Panc1 (cell line): ENCODE measurements at regions not wholly inside any gene's neighbourhood (a gene's known extent, or its start where the extent isn't known, plus 50 kb on each side); places are given as distances from the start of the nearest gene placed in this dataset.

Experiments used
- ATAC-seq: fragments of 200-7000 bp; cut with Tn5 transposase; 2 replicates; pipeline ENCODE4 v1.9.1; 2020; ENCODE audit warnings: mild to moderate bottlenecking, moderate library complexity
- BruUV-seq: library from RNA; stranded (reverse); fragments of 400-500 nt; replicated peaks from 2 replicates; lab custom pipeline; 2021; lab: Mats Ljungman, UMichigan
- CTCF ChIA-PET: fragments of 300-600 bp; sonication (Branson Sonifier 250); formaldehyde crosslinking; loops from one replicate; lab custom pipeline; 2022; ENCODE audit warnings: antibody characterized with exemption; lab: Charles Lee
- POLR2A ChIA-PET: fragments of 300-600 bp; sonication (Branson Sonifier 250); formaldehyde crosslinking; loops from one replicate; lab custom pipeline; 2022; ENCODE audit warnings: antibody characterized with exemption; lab: Charles Lee
- DNase-seq: peaks from one replicate; pipeline ENCODE4 v3.0.0-alpha.2; 2010; ENCODE audit warnings: low read depth, low spot score
- H3K27ac ChIP-seq: 2 replicates; pipeline ENCODE4 v1.5.1; 2011; ENCODE audit warnings: mild to moderate bottlenecking, low read length, inconsistent platforms
- H3K27me3 ChIP-seq: fragments of 200-500 bp; sonication (Bioruptor generic); 2 replicates; pipeline ENCODE4 v1.6.0; 2014; ENCODE audit warnings: low read length, inconsistent platforms; ENCODE audit not compliant: control insufficient read depth, insufficient read depth
- H3K36me3 ChIP-seq: fragments of 200-500 bp; sonication (Bioruptor generic); 2 replicates; pipeline ENCODE4 v1.5.1; 2014; ENCODE audit warnings: inconsistent platforms, mild to moderate bottlenecking, low read length, moderate library complexity; ENCODE audit not compliant: control insufficient read depth, insufficient read depth
- H3K4me1 ChIP-seq: 2 replicates; pipeline ENCODE4 v1.5.1; 2011; ENCODE audit warnings: inconsistent platforms, mild to moderate bottlenecking, low read length, moderate library complexity; ENCODE audit not compliant: control insufficient read depth, insufficient read depth
- H3K4me3 ChIP-seq, 2 experiments: 2 replicates each; pipeline ENCODE4 v1.5.1; 2011 to 2012; ENCODE audit warnings: low read depth in 2 of 2, low read length in 2 of 2, mild to moderate bottlenecking in 2 of 2, inconsistent platforms in 1 of 2, moderate library complexity in 1 of 2
- H3K9me3 ChIP-seq: fragments of 200-500 bp; sonication (Bioruptor generic); 2 replicates; pipeline ENCODE4 v1.5.1; 2014; ENCODE audit warnings: low read depth, mild to moderate bottlenecking, inconsistent platforms, low read length, moderate library complexity; ENCODE audit not compliant: control insufficient read depth, insufficient read depth
- CTCF ChIP-seq: fragments of 450-650 bp; IDR thresholded peaks from 2 replicates; pipeline ENCODE4 v1.5.1; 2017; ENCODE audit warnings: mild to moderate bottlenecking
- POLR2AphosphoS5 ChIP-seq: IDR thresholded peaks from 2 replicates; pipeline ENCODE4 v1.6.1; 2012; ENCODE audit warnings: mild to moderate bottlenecking, low read depth, low read length, moderate library complexity
- REST ChIP-seq, 2 experiments: IDR thresholded peaks; 2 replicates each; pipeline ENCODE4 v1.6.1; 2011 to 2012; ENCODE audit warnings: low read depth in 2 of 2, control low read depth in 1 of 2, low read length in 1 of 2, mild to moderate bottlenecking in 1 of 2, moderate library complexity in 1 of 2; ENCODE audit not compliant: insufficient read depth in 1 of 2
- SIN3A ChIP-seq: IDR thresholded peaks from 2 replicates; pipeline ENCODE4 v1.6.1; 2012; ENCODE audit warnings: low read depth, mild to moderate bottlenecking, low read length, moderate library complexity, borderline replicate concordance; ENCODE audit not compliant: insufficient read depth
- TCF7L2 ChIP-seq: IDR thresholded peaks from 2 replicates; pipeline ENCODE4 v1.6.1; 2011; ENCODE audit warnings: mild to moderate bottlenecking, low read depth, low read length, inconsistent platforms
- in situ Hi-C: cut with HindIII; loops from 2 replicates; pipeline ENCODE4 v1.10.0; 2016; ENCODE audit warnings: low sequenced_read_pairs, low pct_unique_long_range_greater_than_20kb
- intact Hi-C: fragments of 100-400 bp; cut with micrococcal nuclease; formaldehyde crosslinking; loops from one replicate; pipeline ENCODE4 v1.10.0; 2022; ENCODE audit not compliant: unreplicated experiment

GRCh38 chr2:38427054-38427453 lies 50.0 kb upstream of the ATL2 start:
- ChIA-PET POLR2A (no interaction called here), CTCF (no interaction called here)
- Histone ChIP-seq H3K4me1 (no peaks in the 10 kb centered on the region), H3K9me3 (no peaks in the 10 kb centered on the region), H3K4me3 (no peak overlapping the region), H3K36me3 (no peaks in the 10 kb centered on the region), H3K27ac (no peak overlapping the region), H3K27me3 (no peaks in the 10 kb centered on the region)
- in situ Hi-C loops: no loop called here
- no TSS peak for BruUV-seq
- ATAC-seq: no peak
- DNase-seq: no peak
- intact Hi-C loops: no loop called here
- TF ChIP-seq TCF7L2 (no peak), REST (IDR thresholded peaks at IDR 0.05; ENCODE audit: insufficient read depth in 1 of 2, low read depth in 2 of 2, low read length in 1 of 2) (no peak), SIN3A (no peak), CTCF (no peak), POLR2AphosphoS5 (no peak)
